B cell (primary cell): ENCODE measurements at regions not wholly inside any gene's neighbourhood (a gene's known extent, or its start where the extent isn't known, plus 50 kb on each side); places are given as distances from the start of the nearest gene placed in this dataset.

Experiments
- ATAC-seq: fragments of 200-7000 bp; cut with Tn5 transposase; one replicate; pipeline ENCODE4 v1.10.0; 2021; ENCODE audit warnings: low read depth, mild to moderate bottlenecking, moderate number of reproducible peaks, moderate library complexity
- CTCF ChIA-PET: fragments of 350-600 bp; sonication (Branson Sonifier 250); formaldehyde crosslinking; loops from one replicate; lab custom pipeline; 2021; ENCODE audit warnings: antibody characterized with exemption, inconsistent platforms; lab: Charles Lee
- POLR2A ChIA-PET: fragments of 350-600 bp; sonication (Branson Sonifier 250); formaldehyde crosslinking; loops from one replicate; lab custom pipeline; 2021; ENCODE audit warnings: antibody characterized with exemption; lab: Charles Lee
- DNase-seq: peaks from one replicate; pipeline ENCODE4 v3.0.0; 2013
- H2AFZ ChIP-seq: 2 replicates; pipeline ENCODE4 v1.6.1; 2012; ENCODE audit warnings: mild to moderate bottlenecking, low read depth, low read length; ENCODE audit not compliant: insufficient read depth, poor library complexity, severe bottlenecking
- H3K27ac ChIP-seq, 2 donors: 1 replicate in 1 of 2; 2 replicates in 1 of 2; pipeline ENCODE4 v1.5.1; 2012 to 2013; ENCODE audit warnings: low read length in 2 of 2, mild to moderate bottlenecking in 2 of 2, moderate library complexity in 1 of 2
- H3K27me3 ChIP-seq, 4 experiments: fragments of 200-600 bp in 1 of 4; sonication (generic) in 1 of 4; replicated peaks in 1 of 4; 1 replicate in 2 of 4; 2 replicates in 2 of 4; pipeline versions ENCODE4 v1.6.1 to v1.7.0; 2013 to 2016; ENCODE audit warnings: low read length in 3 of 4, mild to moderate bottlenecking in 2 of 4, mixed read lengths in 1 of 4, moderate library complexity in 1 of 4; ENCODE audit not compliant: insufficient read depth in 4 of 4, control insufficient read depth in 3 of 4; ENCODE audit errors: control extremely low read depth in 1 of 4
- H3K36me3 ChIP-seq, 2 experiments: replicated peaks in 1 of 2; 1 replicate in 1 of 2; 2 replicates in 1 of 2; pipeline versions ENCODE4 v1.6.1 to v1.7.1; 2013; ENCODE audit warnings: low read length in 1 of 2; ENCODE audit not compliant: insufficient read depth in 2 of 2, control insufficient read depth in 1 of 2; ENCODE audit errors: control extremely low read depth in 1 of 2, extremely low read depth in 1 of 2
- H3K4me1 ChIP-seq, 2 donors: fragments of 200-600 bp in 1 of 2; sonication (generic) in 1 of 2; 1 replicate in 1 of 2; 2 replicates in 1 of 2; pipeline versions ENCODE4 v1.5.1 to v1.6.1; 2013 to 2017; ENCODE audit warnings: low read length in 2 of 2; ENCODE audit not compliant: control insufficient read depth in 2 of 2, insufficient read depth in 2 of 2
- H3K4me2 ChIP-seq: replicated peaks from 2 replicates; pipeline ENCODE3; 2012; ENCODE audit warnings: mild to moderate bottlenecking, low read depth, low read length; ENCODE audit not compliant: poor library complexity, severe bottlenecking
- H3K4me3 ChIP-seq, 5 experiments: fragments of 200-600 bp in 1 of 5; sonication (generic) in 1 of 5; 1 replicate in 3 of 5; 2 replicates in 2 of 5; pipeline versions ENCODE4 v1.5.1 to v1.7.0; 2011 to 2016; ENCODE audit warnings: low read length in 4 of 5, mild to moderate bottlenecking in 4 of 5, low read depth in 2 of 5, control low read depth in 1 of 5, moderate library complexity in 1 of 5; ENCODE audit not compliant: insufficient read depth in 1 of 5; ENCODE audit errors: control extremely low read depth in 1 of 5, extremely low read depth in 1 of 5
- H3K79me2 ChIP-seq: fragments of 200-600 bp; sonication (generic); one replicate; pipeline ENCODE4 v1.6.0; 2016; ENCODE audit warnings: low read length; ENCODE audit not compliant: control insufficient read depth, insufficient read depth
- H3K9ac ChIP-seq: fragments of 200-600 bp; sonication (generic); 2 replicates; pipeline ENCODE4 v1.6.1; 2017; ENCODE audit warnings: mild to moderate bottlenecking, low read length, moderate library complexity
- H3K9me3 ChIP-seq, 3 donors: one replicate each; pipeline versions ENCODE4 v1.6.1 to v1.7.1; 2013; ENCODE audit warnings: low read length in 2 of 3; ENCODE audit not compliant: control insufficient read depth in 2 of 3, insufficient read depth in 1 of 3; ENCODE audit errors: control extremely low read depth in 1 of 3
- H4K20me1 ChIP-seq: 2 replicates; pipeline ENCODE4 v1.6.0; 2012; ENCODE audit warnings: mild to moderate bottlenecking, low read length; ENCODE audit not compliant: insufficient read depth, control insufficient read depth, poor library complexity, severe bottlenecking
- H3K27ac Mint-ChIP-seq: one replicate; pipeline ENCODE4 v1.8.0; 2021; ENCODE audit warnings: mixed read lengths
- H3K27me3 Mint-ChIP-seq: one replicate; pipeline ENCODE4 v1.8.0; 2021; ENCODE audit warnings: mixed read lengths
- H3K4me1 Mint-ChIP-seq: one replicate; pipeline ENCODE4 v1.8.0; 2021; ENCODE audit warnings: mixed read lengths
- H3K4me3 Mint-ChIP-seq: one replicate; pipeline ENCODE4 v1.8.0; 2021; ENCODE audit warnings: mixed read lengths
- H3K9me3 Mint-ChIP-seq: one replicate; pipeline ENCODE4 v1.8.0; 2022; ENCODE audit warnings: mixed read lengths; ENCODE audit not compliant: insufficient read depth
- EZH2 ChIP-seq: IDR thresholded peaks from 2 replicates; pipeline ENCODE4 v1.6.1; 2012; ENCODE audit warnings: borderline replicate concordance, low read depth, mild to moderate bottlenecking, moderate library complexity, low read length; ENCODE audit not compliant: insufficient read depth, poor library complexity, severe bottlenecking
- WGBS: methylation state at CpG from one replicate; pipeline ENCODE4 v1.1.5; 2013; ENCODE audit warnings: missing lambda C conversion rate; ENCODE audit not compliant: insufficient coverage; 5-methylcytosine and 5-hydroxymethylcytosine counted together
- intact Hi-C: fragments of 100-400 bp; cut with micrococcal nuclease; formaldehyde crosslinking; loops from one replicate; pipeline ENCODE4 v1.10.0; 2022
- TF ChIP-seq, protein P1 (sequence below): fragments of 200-600 bp; IDR thresholded peaks from one replicate; pipeline ENCODE4 v1.8.0; 2022; ENCODE audit warnings: antibody characterized with exemption, mild to moderate bottlenecking

DNA sequence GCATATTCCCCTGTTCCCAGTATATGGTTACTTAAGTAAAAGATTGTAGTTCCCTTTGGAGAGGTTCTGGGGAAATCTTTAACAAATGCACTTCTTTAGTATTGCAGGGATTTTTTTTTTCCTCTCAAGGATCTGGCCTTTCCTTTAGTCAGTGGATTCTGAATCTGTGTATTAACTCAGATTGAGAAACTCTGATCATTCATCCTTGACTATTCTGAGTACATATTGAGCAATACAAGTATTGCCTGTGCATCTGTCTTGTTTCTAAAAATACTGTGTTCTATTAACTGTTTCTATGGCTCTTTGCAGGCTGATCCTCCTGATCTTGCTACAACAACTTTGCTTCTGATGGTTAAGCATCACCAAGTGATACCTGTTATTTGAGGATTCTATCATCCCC, 67.8 kb upstream of the FGGY start:
- Mint-ChIP-seq H3K27ac (no peak overlapping the region), H3K4me3 (no peak overlapping the region), H3K27me3 (no peaks in the 10 kb centered on the region), H3K9me3 (no peaks in the 10 kb centered on the region), H3K4me1 (no peaks in the 10 kb centered on the region)
- CTCF ChIA-PET = no interaction called here
- ATAC-seq = no peak
- TF ChIP-seq, protein P1, sequence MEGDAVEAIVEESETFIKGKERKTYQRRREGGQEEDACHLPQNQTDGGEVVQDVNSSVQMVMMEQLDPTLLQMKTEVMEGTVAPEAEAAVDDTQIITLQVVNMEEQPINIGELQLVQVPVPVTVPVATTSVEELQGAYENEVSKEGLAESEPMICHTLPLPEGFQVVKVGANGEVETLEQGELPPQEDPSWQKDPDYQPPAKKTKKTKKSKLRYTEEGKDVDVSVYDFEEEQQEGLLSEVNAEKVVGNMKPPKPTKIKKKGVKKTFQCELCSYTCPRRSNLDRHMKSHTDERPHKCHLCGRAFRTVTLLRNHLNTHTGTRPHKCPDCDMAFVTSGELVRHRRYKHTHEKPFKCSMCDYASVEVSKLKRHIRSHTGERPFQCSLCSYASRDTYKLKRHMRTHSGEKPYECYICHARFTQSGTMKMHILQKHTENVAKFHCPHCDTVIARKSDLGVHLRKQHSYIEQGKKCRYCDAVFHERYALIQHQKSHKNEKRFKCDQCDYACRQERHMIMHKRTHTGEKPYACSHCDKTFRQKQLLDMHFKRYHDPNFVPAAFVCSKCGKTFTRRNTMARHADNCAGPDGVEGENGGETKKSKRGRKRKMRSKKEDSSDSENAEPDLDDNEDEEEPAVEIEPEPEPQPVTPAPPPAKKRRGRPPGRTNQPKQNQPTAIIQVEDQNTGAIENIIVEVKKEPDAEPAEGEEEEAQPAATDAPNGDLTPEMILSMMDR = no peak
- no peak for TF ChIP-seq EZH2
- Histone ChIP-seq H3K36me3 (no peaks in the 10 kb centered on the region), H2AFZ (no peak overlapping the region), H3K27me3 (no peaks in the 10 kb centered on the region), H3K9ac (no peak overlapping the region), H3K79me2 (no peaks in the 10 kb centered on the region), H3K9me3 (no peaks in the 10 kb centered on the region), H3K4me1 (no peaks in the 10 kb centered on the region), H3K4me3 (no peak overlapping the region), H4K20me1 (no peaks in the 10 kb centered on the region), H3K27ac (no peak overlapping the region), H3K4me2 (no peak overlapping the region)
- DNase-seq = no peak
- POLR2A ChIA-PET = no interaction called here
- intact Hi-C loops = no loop called here

DNA sequence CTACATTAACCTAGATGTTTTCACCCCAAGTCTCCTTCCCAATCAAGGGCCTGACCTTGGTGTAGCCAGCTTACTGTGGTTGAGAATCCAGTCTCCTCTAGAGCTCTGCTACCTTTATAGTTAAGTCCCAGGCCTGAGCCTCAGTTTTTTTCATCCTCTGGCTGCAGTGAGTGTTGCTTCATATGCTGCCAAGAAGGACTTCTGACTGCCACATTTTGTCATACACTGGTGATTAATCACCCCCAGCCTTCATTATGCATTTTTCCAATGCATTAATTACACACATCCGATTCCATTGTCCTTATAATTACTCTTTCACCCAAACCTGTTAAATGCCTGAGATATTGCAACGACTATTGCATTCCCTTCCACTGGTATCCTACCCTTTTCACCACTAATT, 66.3 kb upstream of the FGGY start:
- WGBS = 95% methylated on average over 2 of the region's 2 CpGs
- H3K27ac Mint-ChIP-seq = no peak overlapping the region
- CTCF ChIA-PET = no interaction called here
- no peak overlapping the region for H3K4me3 ChIP-seq
- no peaks in the 10 kb centered on the region for H3K9me3 ChIP-seq
- no peak overlapping the region for H3K4me2 ChIP-seq
- H3K36me3 ChIP-seq = no peaks in the 10 kb centered on the region
- POLR2A ChIA-PET = no interaction called here
- intact Hi-C loops = no loop called here
- H3K27ac ChIP-seq = no peak overlapping the region
- H3K27me3 ChIP-seq = no peaks in the 10 kb centered on the region
- no peak overlapping the region for H3K9ac ChIP-seq
- H3K9me3 Mint-ChIP-seq = no peaks in the 10 kb centered on the region
- H3K27me3 Mint-ChIP-seq = no peaks in the 10 kb centered on the region
- no peaks in the 10 kb centered on the region for H3K4me1 Mint-ChIP-seq
- H3K4me1 ChIP-seq = no peaks in the 10 kb centered on the region
- DNase-seq (no peak), ATAC-seq (no peak)
- no peak for TF ChIP-seq EZH2
- TF ChIP-seq, protein P1 = no peak
- H2AFZ ChIP-seq = no peak overlapping the region
- no peak overlapping the region for H3K4me3 Mint-ChIP-seq
- no peaks in the 10 kb centered on the region for H3K79me2 ChIP-seq
- no peaks in the 10 kb centered on the region for H4K20me1 ChIP-seq
